ENCODE measurements at regions not wholly inside any gene's neighbourhood (a gene's known extent, or its start where the extent isn't known, plus 50 kb on each side); places are given as distances from the start of the nearest gene placed in this dataset.

- DNase-seq (ENCODE audit: low spot score) = no peak
Measured at GRCh38 chr1:104706631-104707147, 957.0 kb downstream of the AMY1C start.

GRCh38 chr1:104718752-104719151 is 969.1 kb downstream of the AMY1C start:
- no peak for DNase-seq (ENCODE audit: low spot score)

- no peak for DNase-seq (ENCODE audit: low spot score)
Measured at GRCh38 chr1:104720741-104721140, 971.0 kb downstream of the AMY1C start.

GRCh38 chr1:104726917-104727316 is 977.2 kb downstream of the AMY1C start:
- no peak for DNase-seq (ENCODE audit: low spot score)

- DNase-seq (ENCODE audit: low spot score) = no peak
Measured at GRCh38 chr1:104733866-104734265, 984.2 kb downstream of the AMY1C start.

- no peak for DNase-seq (ENCODE audit: low spot score)
Measured at GRCh38 chr1:104745875-104746274, 996.2 kb downstream of the AMY1C start.

- DNase-seq (ENCODE audit: low spot score) = no peak
Measured at GRCh38 chr1:104746994-104747393, 997.3 kb downstream of the AMY1C start.

GRCh38 chr1:104760017-104760416 is 1010.3 kb downstream of the AMY1C start:
- DNase-seq (ENCODE audit: low spot score) = no peak

GRCh38 chr1:104761961-104762570 is 1012.4 kb downstream of the AMY1C start:
- no peak for DNase-seq (ENCODE audit: low spot score)

- no peak for DNase-seq (ENCODE audit: low spot score)
Measured at GRCh38 chr1:104765085-104765484, 1015.4 kb downstream of the AMY1C start.

- DNase-seq (ENCODE audit: low spot score) = no peak
Measured at GRCh38 chr1:104768466-104768865, 1018.8 kb downstream of the AMY1C start.

GRCh38 chr1:104780470-104781078 is 1030.9 kb downstream of the AMY1C start:
- DNase-seq (ENCODE audit: low spot score) = no peak

- DNase-seq (ENCODE audit: low spot score) = no peak
Measured at GRCh38 chr1:104785575-104786187, 1036.0 kb downstream of the AMY1C start.

- no peak for DNase-seq (ENCODE audit: low spot score)
Measured at GRCh38 chr1:104787866-104788510, 1038.3 kb downstream of the AMY1C start.

- DNase-seq (ENCODE audit: low spot score) = no peak
Measured at GRCh38 chr1:104791030-104791429, 1041.3 kb downstream of the AMY1C start.

GRCh38 chr1:104794035-104794434 is 1044.3 kb downstream of the AMY1C start:
- DNase-seq (ENCODE audit: low spot score) = no peak

- DNase-seq (ENCODE audit: low spot score) = no peak
Measured at GRCh38 chr1:104795931-104796330, 1046.2 kb downstream of the AMY1C start.

GRCh38 chr1:104797982-104798381 is 1048.3 kb downstream of the AMY1C start:
- no peak for DNase-seq (ENCODE audit: low spot score)

- DNase-seq (ENCODE audit: low spot score) = no peak
Measured at GRCh38 chr1:104801344-104801743, 1051.6 kb downstream of the AMY1C start.

- DNase-seq (ENCODE audit: low spot score) = no peak
Measured at GRCh38 chr1:104804147-104804546, 1054.4 kb downstream of the AMY1C start.

GRCh38 chr1:104807590-104807989 is 1057.9 kb downstream of the AMY1C start:
- DNase-seq (ENCODE audit: low spot score) = no peak

GRCh38 chr1:104825401-104825800 is 1075.7 kb downstream of the AMY1C start:
- DNase-seq (ENCODE audit: low spot score) = no peak

- DNase-seq (ENCODE audit: low spot score) = no peak
Measured at GRCh38 chr1:104830534-104830933, 1080.8 kb downstream of the AMY1C start.
